BLaER1 (cell line): ENCODE measurements at regions not wholly inside any gene's neighbourhood (a gene's known extent, or its start where the extent isn't known, plus 50 kb on each side); places are given as distances from the start of the nearest gene placed in this dataset.

Experiments used
- H3K27ac ChIP-seq: shearing (Covaris generic); formaldehyde crosslinking; 2 replicates; pipeline ENCODE4 v1.8.1; 2022
- H3K27me3 ChIP-seq: shearing (Covaris generic); formaldehyde crosslinking; 2 replicates; pipeline ENCODE4 v1.8.1; 2022
- H3K36me3 ChIP-seq: shearing (Covaris generic); formaldehyde crosslinking; 2 replicates; pipeline ENCODE4 v1.8.1; 2022
- H3K4me1 ChIP-seq: shearing (Covaris generic); formaldehyde crosslinking; 2 replicates; pipeline ENCODE4 v1.8.1; 2022
- H3K4me2 ChIP-seq: shearing (Covaris generic); formaldehyde crosslinking; 2 replicates; pipeline ENCODE4 v1.8.1; 2022
- H3K4me3 ChIP-seq: shearing (Covaris generic); formaldehyde crosslinking; 2 replicates; pipeline ENCODE4 v1.8.1; 2022
- H3K9ac ChIP-seq: shearing (Covaris generic); formaldehyde crosslinking; 2 replicates; pipeline ENCODE4 v1.8.1; 2022
- H3K9me3 ChIP-seq: shearing (Covaris generic); formaldehyde crosslinking; 2 replicates; pipeline ENCODE4 v1.8.1; 2022
- H4K20me1 ChIP-seq: shearing (Covaris generic); formaldehyde crosslinking; 2 replicates; pipeline ENCODE4 v1.8.1; 2022
- Cebpa-rat ChIP-seq: shearing (Covaris generic); IDR thresholded peaks from 2 replicates; pipeline ENCODE4 v1.8.1; 2022

- TF ChIP-seq Cebpa-rat: no peak
- no peaks in the 10 kb centered on the region for H3K4me1 ChIP-seq
- no peaks in the 10 kb centered on the region for H3K36me3 ChIP-seq
- no peaks in the 10 kb centered on the region for H4K20me1 ChIP-seq
- no peak overlapping the region for H3K27ac ChIP-seq
- H3K4me2 ChIP-seq: no peak overlapping the region
- no peak overlapping the region for H3K4me3 ChIP-seq
- no peaks in the 10 kb centered on the region for H3K9me3 ChIP-seq
- H3K9ac ChIP-seq: no peak overlapping the region
- no peaks in the 10 kb centered on the region for H3K27me3 ChIP-seq
These were observed 219.8 kb downstream of the RAD51AP2 start for GRCh38 chr2:17298453-17298852.

- no peak for TF ChIP-seq Cebpa-rat
- Histone ChIP-seq H4K20me1 (no peaks in the 10 kb centered on the region), H3K4me1 (no peaks in the 10 kb centered on the region), H3K4me3 (no peak overlapping the region), H3K36me3 (no peaks in the 10 kb centered on the region), H3K9ac (no peak overlapping the region), H3K9me3 (no peaks in the 10 kb centered on the region), H3K27ac (no peak overlapping the region), H3K27me3 (no peaks in the 10 kb centered on the region), H3K4me2 (no peak overlapping the region)
These were observed 221.6 kb downstream of the RAD51AP2 start for GRCh38 chr2:17296686-17297085.

- TF ChIP-seq Cebpa-rat: no peak
- H3K27ac ChIP-seq: no peak overlapping the region
- no peak overlapping the region for H3K9ac ChIP-seq
- H3K9me3 ChIP-seq: no peaks in the 10 kb centered on the region
- H3K36me3 ChIP-seq: no peaks in the 10 kb centered on the region
- H3K4me3 ChIP-seq: no peak overlapping the region
- no peaks in the 10 kb centered on the region for H3K27me3 ChIP-seq
- H4K20me1 ChIP-seq: no peaks in the 10 kb centered on the region
- no peaks in the 10 kb centered on the region for H3K4me1 ChIP-seq
- no peak overlapping the region for H3K4me2 ChIP-seq
These were observed 228.6 kb downstream of the RAD51AP2 start for GRCh38 chr2:17289669-17290068.

- Histone ChIP-seq H3K9ac (no peak overlapping the region), H3K9me3 (no peaks in the 10 kb centered on the region), H3K4me3 (no peak overlapping the region), H3K4me2 (no peak overlapping the region), H4K20me1 (no peaks in the 10 kb centered on the region), H3K4me1 (no peaks in the 10 kb centered on the region), H3K36me3 (no peaks in the 10 kb centered on the region), H3K27ac (no peak overlapping the region), H3K27me3 (no peaks in the 10 kb centered on the region)
- TF ChIP-seq Cebpa-rat: no peak
These were observed 231.1 kb downstream of the RAD51AP2 start for GRCh38 chr2:17287183-17287582.

DNA sequence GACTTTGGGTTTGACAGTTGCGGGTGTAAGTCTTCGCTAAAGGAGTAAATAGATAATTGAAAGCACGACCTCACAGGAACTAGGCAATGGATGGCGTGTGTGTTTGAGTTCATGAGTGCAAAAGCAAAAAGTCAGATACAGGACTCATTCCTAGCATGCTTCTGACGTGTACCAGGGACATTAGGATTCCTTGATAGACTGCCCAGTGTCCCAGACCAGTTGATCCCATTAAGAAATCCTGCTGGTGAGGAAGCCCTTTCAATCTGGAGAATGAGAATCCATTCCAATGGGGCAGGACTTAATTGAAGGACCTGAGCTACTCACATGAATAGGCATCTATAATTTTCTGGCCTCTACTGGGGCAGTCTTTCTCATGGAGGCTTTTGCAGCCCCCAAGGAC lies 235.4 kb downstream of the RAD51AP2 start:
- no peak overlapping the region for H3K27ac ChIP-seq
- H3K36me3 ChIP-seq: no peaks in the 10 kb centered on the region
- H3K9ac ChIP-seq: no peak overlapping the region
- no peak overlapping the region for H3K4me3 ChIP-seq
- no peak overlapping the region for H3K4me2 ChIP-seq
- no peaks in the 10 kb centered on the region for H3K27me3 ChIP-seq
- no peaks in the 10 kb centered on the region for H3K9me3 ChIP-seq
- no peaks in the 10 kb centered on the region for H4K20me1 ChIP-seq
- no peak for TF ChIP-seq Cebpa-rat
- no peaks in the 10 kb centered on the region for H3K4me1 ChIP-seq

DNA sequence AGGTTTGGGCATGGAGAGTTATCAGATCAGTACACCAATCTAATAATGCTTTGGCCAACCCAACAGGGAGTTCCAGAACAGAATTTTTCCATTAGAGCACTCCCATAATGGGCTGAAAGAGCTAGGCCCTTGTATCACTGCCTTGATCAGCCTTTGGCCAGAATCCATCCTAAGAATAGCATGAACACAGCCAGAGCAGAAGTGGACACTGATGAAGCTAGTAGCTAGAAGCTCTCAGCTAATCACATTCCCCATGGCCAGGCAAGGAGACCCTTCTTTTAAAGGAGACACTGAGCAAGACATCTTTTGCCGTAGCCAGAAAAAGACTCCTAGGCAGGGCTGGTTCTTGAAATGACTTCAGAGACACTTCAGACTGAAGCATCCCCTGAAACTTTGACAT lies 236.0 kb downstream of the RAD51AP2 start:
- Histone ChIP-seq H3K4me1 (no peaks in the 10 kb centered on the region), H3K36me3 (no peaks in the 10 kb centered on the region), H3K9ac (no peak overlapping the region), H3K4me2 (no peak overlapping the region), H4K20me1 (no peaks in the 10 kb centered on the region), H3K27ac (no peak overlapping the region), H3K9me3 (no peaks in the 10 kb centered on the region), H3K4me3 (no peak overlapping the region), H3K27me3 (no peaks in the 10 kb centered on the region)
- no peak for TF ChIP-seq Cebpa-rat

DNA sequence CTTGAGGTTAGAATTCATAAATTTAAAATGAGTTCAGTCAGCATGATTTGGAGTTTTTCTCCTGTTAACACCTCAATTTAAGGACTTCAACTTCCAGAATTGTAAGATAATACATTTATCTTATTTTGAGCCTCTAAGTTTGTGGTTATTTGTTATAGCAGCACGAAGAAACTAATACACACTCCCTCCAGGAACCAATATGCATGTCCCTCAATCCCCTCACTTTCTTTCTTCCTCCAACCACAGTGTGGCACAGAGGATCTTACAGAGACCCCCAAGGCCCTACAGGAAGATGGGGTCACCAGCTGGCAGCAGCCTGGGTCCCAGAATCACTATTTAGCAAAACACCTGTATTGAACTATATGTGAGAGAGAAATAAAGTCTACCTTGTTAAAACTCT lies 242.0 kb downstream of the RAD51AP2 start:
- TF ChIP-seq Cebpa-rat: no peak
- H3K9me3 ChIP-seq: no peaks in the 10 kb centered on the region
- H3K36me3 ChIP-seq: no peaks in the 10 kb centered on the region
- no peak overlapping the region for H3K4me2 ChIP-seq
- no peaks in the 10 kb centered on the region for H3K27me3 ChIP-seq
- no peaks in the 10 kb centered on the region for H4K20me1 ChIP-seq
- H3K4me3 ChIP-seq: no peak overlapping the region
- no peak overlapping the region for H3K9ac ChIP-seq
- no peak overlapping the region for H3K27ac ChIP-seq
- H3K4me1 ChIP-seq: no peaks in the 10 kb centered on the region

- H3K4me2 ChIP-seq: no peak overlapping the region
- no peak for TF ChIP-seq Cebpa-rat
- H3K36me3 ChIP-seq: no peaks in the 10 kb centered on the region
- H3K9ac ChIP-seq: no peak overlapping the region
- H3K9me3 ChIP-seq: no peaks in the 10 kb centered on the region
- no peaks in the 10 kb centered on the region for H4K20me1 ChIP-seq
- no peaks in the 10 kb centered on the region for H3K27me3 ChIP-seq
- H3K4me1 ChIP-seq: no peaks in the 10 kb centered on the region
- H3K27ac ChIP-seq: no peak overlapping the region
- no peak overlapping the region for H3K4me3 ChIP-seq
These were observed 245.4 kb downstream of the RAD51AP2 start for GRCh38 chr2:17272652-17273525.

- Histone ChIP-seq H3K36me3 (no peaks in the 10 kb centered on the region), H3K9ac (no peak overlapping the region), H3K4me3 (no peak overlapping the region), H3K27ac (no peak overlapping the region), H3K4me2 (no peak overlapping the region), H3K4me1 (no peaks in the 10 kb centered on the region), H3K27me3 (no peaks in the 10 kb centered on the region), H4K20me1 (no peaks in the 10 kb centered on the region), H3K9me3 (no peaks in the 10 kb centered on the region)
- TF ChIP-seq Cebpa-rat: no peak
These were observed 246.1 kb downstream of the RAD51AP2 start for GRCh38 chr2:17272170-17272569.

GRCh38 chr2:17271416-17271815 lies 246.8 kb downstream of the RAD51AP2 start:
- no peak overlapping the region for H3K9ac ChIP-seq
- no peak for TF ChIP-seq Cebpa-rat
- no peak overlapping the region for H3K4me3 ChIP-seq
- no peaks in the 10 kb centered on the region for H4K20me1 ChIP-seq
- no peaks in the 10 kb centered on the region for H3K27me3 ChIP-seq
- no peak overlapping the region for H3K4me2 ChIP-seq
- no peaks in the 10 kb centered on the region for H3K9me3 ChIP-seq
- no peaks in the 10 kb centered on the region for H3K36me3 ChIP-seq
- no peaks in the 10 kb centered on the region for H3K4me1 ChIP-seq
- no peak overlapping the region for H3K27ac ChIP-seq
